Right atrium auricular region (tissue), 2 donors: ENCODE measurements at regions not wholly inside any gene's neighbourhood (a gene's known extent, or its start where the extent isn't known, plus 50 kb on each side); places are given as distances from the start of the nearest gene placed in this dataset.

Experiments used
- DNase-seq: peaks from one replicate; pipeline ENCODE4 v3.0.0-alpha.2; 2019; ENCODE audit warnings: low spot score
- H3K27ac ChIP-seq, 2 donors: fragments of 200-600 bp; sonication (generic); 1 replicate in 1 of 2; 2 replicates in 1 of 2; pipeline ENCODE4 v1.5.1; 2016 to 2019
- H3K27me3 ChIP-seq, 2 donors: fragments of 200-600 bp; sonication (generic); one replicate each; pipeline versions ENCODE4 v1.5.1 to v1.6.0; 2017 to 2019
- H3K36me3 ChIP-seq: fragments of 200-600 bp; sonication (generic); one replicate; pipeline ENCODE4 v1.5.1; 2016
- H3K4me1 ChIP-seq, 2 donors: fragments of 200-600 bp; sonication (generic); one replicate each; pipeline versions ENCODE4 v1.5.1 to v1.6.0; 2017 to 2019
- H3K4me3 ChIP-seq, 2 donors: fragments of 200-600 bp; sonication (generic); 1 replicate in 1 of 2; 2 replicates in 1 of 2; pipeline ENCODE4 v1.5.1; 2017 to 2019; ENCODE audit warnings: mild to moderate bottlenecking in 1 of 2, moderate library complexity in 1 of 2
- H3K9me3 ChIP-seq, 2 donors: fragments of 200-600 bp; sonication (generic); one replicate each; pipeline ENCODE4 v1.5.1; 2019
- CTCF ChIP-seq, 2 donors: fragments of 200-600 bp; sonication (generic); IDR thresholded peaks; one replicate each; pipeline ENCODE4 v1.5.1; 2019; ENCODE audit warnings: antibody characterized with exemption in 2 of 2

GRCh38 chr2:107694667-107695066 lies 132.0 kb upstream of the RGPD4 start:
- TF ChIP-seq CTCF (IDR thresholded peaks at IDR 0.05), result no peak
- Histone ChIP-seq H3K27me3 (no peaks in the 10 kb centered on the region), H3K27ac (no peak overlapping the region), H3K4me3 (no peak overlapping the region), H3K9me3 (no peaks in the 10 kb centered on the region), H3K4me1 (no peaks in the 10 kb centered on the region), H3K36me3 (no peaks in the 10 kb centered on the region)
- no peak for DNase-seq

GRCh38 chr2:107697385-107697784 lies 129.3 kb upstream of the RGPD4 start:
- Histone ChIP-seq H3K9me3 (no peaks in the 10 kb centered on the region), H3K27ac (no peak overlapping the region), H3K4me3 (no peak overlapping the region), H3K27me3 (no peaks in the 10 kb centered on the region), H3K36me3 (no peaks in the 10 kb centered on the region), H3K4me1 (no peaks in the 10 kb centered on the region)
- TF ChIP-seq CTCF (IDR thresholded peaks at IDR 0.05), result no peak
- no peak for DNase-seq

- no peak for DNase-seq
- no peak overlapping the region for H3K4me3 ChIP-seq
- TF ChIP-seq CTCF (IDR thresholded peaks at IDR 0.05), result no peak
- H3K27ac ChIP-seq, result no peak overlapping the region
- no peaks in the 10 kb centered on the region for H3K27me3 ChIP-seq
- no peaks in the 10 kb centered on the region for H3K36me3 ChIP-seq
- no peaks in the 10 kb centered on the region for H3K4me1 ChIP-seq
- no peaks in the 10 kb centered on the region for H3K9me3 ChIP-seq
These were observed 127.8 kb upstream of the RGPD4 start for GRCh38 chr2:107698861-107699260.

GRCh38 chr2:107700073-107700472 lies 126.6 kb upstream of the RGPD4 start:
- no peaks in the 10 kb centered on the region for H3K4me1 ChIP-seq
- H3K4me3 ChIP-seq, result no peak overlapping the region
- DNase-seq, result no peak
- H3K36me3 ChIP-seq, result no peaks in the 10 kb centered on the region
- H3K27me3 ChIP-seq, result no peaks in the 10 kb centered on the region
- H3K9me3 ChIP-seq, result no peaks in the 10 kb centered on the region
- TF ChIP-seq CTCF (IDR thresholded peaks at IDR 0.05), result no peak
- H3K27ac ChIP-seq, result no peak overlapping the region

- H3K9me3 ChIP-seq, result no peaks in the 10 kb centered on the region
- no peak for DNase-seq
- H3K27ac ChIP-seq, result no peak overlapping the region
- H3K4me1 ChIP-seq, result no peaks in the 10 kb centered on the region
- no peak overlapping the region for H3K4me3 ChIP-seq
- no peaks in the 10 kb centered on the region for H3K36me3 ChIP-seq
- TF ChIP-seq CTCF (IDR thresholded peaks at IDR 0.05), result no peak
- no peaks in the 10 kb centered on the region for H3K27me3 ChIP-seq
These were observed 114.8 kb upstream of the RGPD4 start for GRCh38 chr2:107711941-107712340.

GRCh38 chr2:107712857-107713256 lies 113.8 kb upstream of the RGPD4 start:
- H3K27me3 ChIP-seq, result no peaks in the 10 kb centered on the region
- no peak for TF ChIP-seq CTCF (IDR thresholded peaks at IDR 0.05)
- H3K9me3 ChIP-seq, result no peaks in the 10 kb centered on the region
- no peak overlapping the region for H3K27ac ChIP-seq
- no peak overlapping the region for H3K4me3 ChIP-seq
- H3K36me3 ChIP-seq, result no peaks in the 10 kb centered on the region
- no peaks in the 10 kb centered on the region for H3K4me1 ChIP-seq
- DNase-seq, result no peak
